ENCODE measurements at regions not wholly inside any gene's neighbourhood (a gene's known extent, or its start where the extent isn't known, plus 50 kb on each side); places are given as distances from the start of the nearest gene placed in this dataset.

DNA sequence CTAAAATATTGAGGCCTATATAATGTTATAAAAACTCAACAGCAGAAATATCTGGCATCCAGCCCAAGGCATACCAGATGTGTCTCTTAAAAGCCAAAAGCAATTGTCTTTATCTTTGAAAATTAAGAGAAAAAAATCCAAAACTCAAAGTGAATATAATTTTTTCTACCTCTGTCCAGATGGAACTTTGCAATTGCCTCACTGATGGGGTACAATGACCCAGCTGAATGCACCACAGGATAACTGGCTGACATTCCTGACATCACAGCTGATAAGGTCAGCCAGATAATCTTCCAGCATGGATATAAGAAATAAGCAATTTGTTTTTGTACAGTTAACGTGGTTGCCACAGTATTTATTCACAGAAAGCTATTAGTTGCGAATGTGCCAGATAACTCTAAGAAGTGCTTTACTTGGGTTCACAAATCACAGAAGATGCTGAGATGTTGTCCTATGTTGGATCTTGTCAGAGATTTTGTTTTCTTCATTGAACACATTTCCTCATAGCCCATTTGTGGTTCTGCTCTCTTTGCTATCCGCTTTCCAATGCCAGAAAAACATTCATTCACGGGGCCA is 566.9 kb upstream of the CCDC54 start:
- Histone ChIP-seq H3K4me3 (no peak overlapping the region), H3K27ac (ENCODE audit: low read depth in 1 of 2, low read length in 1 of 2) (no peak overlapping the region), H3K4me1 (ENCODE audit: control insufficient read depth in 5 of 5, insufficient read depth in 5 of 5, low read length in 5 of 5) (peaks cover 0 to 38% (median 6%) of the 10 kb centered on the region in 5 donors), H3K9me3 (ENCODE audit: control insufficient read depth in 4 of 4, insufficient read depth in 3 of 4, low read length in 3 of 4) (no peaks in the 10 kb centered on the region), H3K9ac (ENCODE audit: insufficient read depth in 1 of 2, low read length in 2 of 2) (no peak overlapping the region), H3K36me3 (ENCODE audit: control insufficient read depth in 4 of 4, insufficient read depth in 4 of 4, low read length in 4 of 4) (no peaks in the 10 kb centered on the region), H3K27me3 (ENCODE audit: control insufficient read depth in 3 of 3, insufficient read depth in 3 of 3, low read length in 2 of 3) (no peaks in the 10 kb centered on the region)
- WGBS, 2 donors, result 72 to 82% methylated on average over 4 of the region's 4 CpGs
- DNase-seq, result peak; percentile 59 to 88 (median 86)
- no peak for ATAC-seq (ENCODE audit: insufficient read depth, low FRiP score)
- TF ChIP-seq, protein P1, sequence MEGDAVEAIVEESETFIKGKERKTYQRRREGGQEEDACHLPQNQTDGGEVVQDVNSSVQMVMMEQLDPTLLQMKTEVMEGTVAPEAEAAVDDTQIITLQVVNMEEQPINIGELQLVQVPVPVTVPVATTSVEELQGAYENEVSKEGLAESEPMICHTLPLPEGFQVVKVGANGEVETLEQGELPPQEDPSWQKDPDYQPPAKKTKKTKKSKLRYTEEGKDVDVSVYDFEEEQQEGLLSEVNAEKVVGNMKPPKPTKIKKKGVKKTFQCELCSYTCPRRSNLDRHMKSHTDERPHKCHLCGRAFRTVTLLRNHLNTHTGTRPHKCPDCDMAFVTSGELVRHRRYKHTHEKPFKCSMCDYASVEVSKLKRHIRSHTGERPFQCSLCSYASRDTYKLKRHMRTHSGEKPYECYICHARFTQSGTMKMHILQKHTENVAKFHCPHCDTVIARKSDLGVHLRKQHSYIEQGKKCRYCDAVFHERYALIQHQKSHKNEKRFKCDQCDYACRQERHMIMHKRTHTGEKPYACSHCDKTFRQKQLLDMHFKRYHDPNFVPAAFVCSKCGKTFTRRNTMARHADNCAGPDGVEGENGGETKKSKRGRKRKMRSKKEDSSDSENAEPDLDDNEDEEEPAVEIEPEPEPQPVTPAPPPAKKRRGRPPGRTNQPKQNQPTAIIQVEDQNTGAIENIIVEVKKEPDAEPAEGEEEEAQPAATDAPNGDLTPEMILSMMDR (IDR thresholded peaks at IDR 0.05; ENCODE audit: control extremely low read depth, extremely low read depth), result no peak

DNA sequence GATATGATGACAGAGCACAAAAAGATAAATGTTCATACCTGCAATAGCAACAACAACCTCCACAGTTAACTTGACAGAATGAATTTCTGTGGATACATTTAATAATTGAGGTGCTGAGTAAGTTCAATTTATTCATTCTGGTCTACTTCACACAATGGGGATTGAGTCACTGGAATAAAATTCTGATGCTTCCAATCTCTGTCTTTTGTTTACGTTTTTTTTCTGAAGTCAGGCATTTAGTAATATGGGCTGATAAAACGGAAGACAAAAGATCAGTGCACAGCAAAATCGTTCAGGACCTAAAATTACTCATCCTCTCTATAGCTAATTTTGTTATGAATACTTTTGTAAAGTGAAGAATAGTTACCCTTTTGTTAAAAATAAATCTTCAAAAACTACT is 565.9 kb upstream of the CCDC54 start:
- Histone ChIP-seq H3K4me1 (ENCODE audit: control insufficient read depth in 5 of 5, insufficient read depth in 5 of 5, low read length in 5 of 5) (peaks cover 0 to 38% (median 6%) of the 10 kb centered on the region in 5 donors), H3K27me3 (ENCODE audit: control insufficient read depth in 3 of 3, insufficient read depth in 3 of 3, low read length in 2 of 3) (no peaks in the 10 kb centered on the region), H3K36me3 (ENCODE audit: control insufficient read depth in 4 of 4, insufficient read depth in 4 of 4, low read length in 4 of 4) (no peaks in the 10 kb centered on the region), H3K4me3 (no peak overlapping the region), H3K9me3 (ENCODE audit: control insufficient read depth in 4 of 4, insufficient read depth in 3 of 4, low read length in 3 of 4) (no peaks in the 10 kb centered on the region), H3K9ac (ENCODE audit: insufficient read depth in 1 of 2, low read length in 2 of 2) (peak overlapping the region in 1 of 2 donors; percentile 28), H3K27ac (ENCODE audit: low read depth in 1 of 2, low read length in 1 of 2) (no peak overlapping the region)
- peak in 1 of 3 donors; percentile 24 for DNase-seq
- WGBS, 2 donors, result 67 to 80% methylated on average over 3 of the region's 3 CpGs
- ATAC-seq (ENCODE audit: insufficient read depth, low FRiP score), result no peak
- TF ChIP-seq, protein P1 (IDR thresholded peaks at IDR 0.05; ENCODE audit: control extremely low read depth, extremely low read depth), result no peak

- DNase-seq (peak; percentile 66 to 90 (median 86)), ATAC-seq (ENCODE audit: insufficient read depth, low FRiP score) (no peak)
- H3K27ac ChIP-seq (ENCODE audit: low read depth in 1 of 2, low read length in 1 of 2), result no peak overlapping the region
- H3K27me3 ChIP-seq (ENCODE audit: control insufficient read depth in 3 of 3, insufficient read depth in 3 of 3, low read length in 2 of 3), result no peaks in the 10 kb centered on the region
- no peaks in the 10 kb centered on the region for H3K36me3 ChIP-seq (ENCODE audit: control insufficient read depth in 4 of 4, insufficient read depth in 4 of 4, low read length in 4 of 4)
- WGBS, 2 donors, result 66 to 78% methylated on average over 3 of the region's 3 CpGs
- H3K4me3 ChIP-seq, result no peak overlapping the region
- no peaks in the 10 kb centered on the region for H3K9me3 ChIP-seq (ENCODE audit: control insufficient read depth in 4 of 4, insufficient read depth in 3 of 4, low read length in 3 of 4)
- no peak overlapping the region for H3K9ac ChIP-seq (ENCODE audit: insufficient read depth in 1 of 2, low read length in 2 of 2)
- peaks cover 0 to 38% (median 6%) of the 10 kb centered on the region in 5 donors for H3K4me1 ChIP-seq (ENCODE audit: control insufficient read depth in 5 of 5, insufficient read depth in 5 of 5, low read length in 5 of 5)
- TF ChIP-seq, protein P1 (IDR thresholded peaks at IDR 0.05; ENCODE audit: control extremely low read depth, extremely low read depth), result no peak
Measured at GRCh38 chr3:106813742-106814141, 563.5 kb upstream of the CCDC54 start.

- H3K9me3 ChIP-seq (ENCODE audit: control insufficient read depth in 4 of 4, insufficient read depth in 3 of 4, low read length in 3 of 4), result no peaks in the 10 kb centered on the region
- H3K4me1 ChIP-seq (ENCODE audit: control insufficient read depth in 5 of 5, insufficient read depth in 5 of 5, low read length in 5 of 5), result peaks cover 0 to 36% (median 6%) of the 10 kb centered on the region in 5 donors
- TF ChIP-seq, protein P1 (IDR thresholded peaks at IDR 0.05; ENCODE audit: control extremely low read depth, extremely low read depth), result no peak
- H3K4me3 ChIP-seq, result no peak overlapping the region
- no peak overlapping the region for H3K9ac ChIP-seq (ENCODE audit: insufficient read depth in 1 of 2, low read length in 2 of 2)
- no peaks in the 10 kb centered on the region for H3K36me3 ChIP-seq (ENCODE audit: control insufficient read depth in 4 of 4, insufficient read depth in 4 of 4, low read length in 4 of 4)
- no peak overlapping the region for H3K27ac ChIP-seq (ENCODE audit: low read depth in 1 of 2, low read length in 1 of 2)
- H3K27me3 ChIP-seq (ENCODE audit: control insufficient read depth in 3 of 3, insufficient read depth in 3 of 3, low read length in 2 of 3), result no peaks in the 10 kb centered on the region
- 80 to 86% methylated on average over 1 of the region's 1 CpG for WGBS, 2 donors
- DNase-seq (peak; percentile 65 to 79 (median 74)), ATAC-seq (ENCODE audit: insufficient read depth, low FRiP score) (no peak)
Measured at GRCh38 chr3:106814231-106814630, 563.0 kb upstream of the CCDC54 start.
